ENCODE measurements at regions not wholly inside any gene's neighbourhood (a gene's known extent, or its start where the extent isn't known, plus 50 kb on each side); places are given as distances from the start of the nearest gene placed in this dataset.

DNA sequence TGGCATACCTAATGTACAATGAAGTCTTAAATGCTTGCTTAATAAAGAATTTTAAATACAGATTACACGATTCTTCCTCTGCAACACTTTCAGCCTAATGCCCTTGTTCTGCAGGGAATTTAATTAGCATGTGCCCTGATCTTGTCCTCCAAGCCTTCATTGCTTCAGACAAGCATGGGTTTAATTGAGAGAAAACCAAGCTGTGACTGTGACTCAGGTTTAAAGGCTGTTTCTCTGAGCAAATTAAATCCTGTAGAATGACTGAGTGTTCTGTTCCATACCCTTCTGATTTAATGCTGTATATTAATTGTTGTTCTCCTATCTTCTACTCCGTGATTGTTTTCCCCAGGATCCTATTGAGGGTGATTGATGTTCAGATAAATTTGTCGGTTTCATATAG is 269.0 kb upstream of the PRMT6 start:
- H2BK15ac ChIP-seq (ENCODE audit: low read length) = no peak overlapping the region
- H2BK120ac ChIP-seq (ENCODE audit: low read depth, low read length) = no peak overlapping the region
- no peak overlapping the region for H3K14ac ChIP-seq (ENCODE audit: low read length)
- no peak overlapping the region for H3K4me2 ChIP-seq (ENCODE audit: insufficient read depth, low read length, poor library complexity, severe bottlenecking)
- no peaks in the 10 kb centered on the region for H3K9me3 ChIP-seq (replicated peaks in 1 of 2; ENCODE audit: control insufficient read depth in 2 of 2, insufficient read depth in 1 of 2, low read depth in 1 of 2, low read length in 2 of 2)
- H3K18ac ChIP-seq (ENCODE audit: low read length) = no peak overlapping the region
- H3K4me1 ChIP-seq (ENCODE audit: control insufficient read depth in 2 of 2, insufficient read depth in 1 of 2, low read depth in 1 of 2, low read length in 2 of 2) = no peaks in the 10 kb centered on the region
- H2AK5ac ChIP-seq (ENCODE audit: low read depth, low read length) = no peak overlapping the region
- H4K91ac ChIP-seq (ENCODE audit: low read depth, low read length, poor library complexity) = no peak overlapping the region
- no peak overlapping the region for H3K9ac ChIP-seq (ENCODE audit: low read depth, low read length, poor library complexity)
- no peak overlapping the region for H2AFZ ChIP-seq (ENCODE audit: low read length)
- WGBS, 2 donors (ENCODE audit: extremely low coverage in 2 of 2, insufficient read length in 2 of 2, insufficient replicate concordance in 1 of 2) = no CpG with 5 or more reads among the region's 3 CpGs
- no peak overlapping the region for H2BK5ac ChIP-seq (ENCODE audit: low read length)
- no peak overlapping the region for H4K8ac ChIP-seq (ENCODE audit: low read depth, low read length)
- no peak overlapping the region for H3K4me3 ChIP-seq (ENCODE audit: low read length in 2 of 2)
- H3K4ac ChIP-seq (ENCODE audit: low read length) = no peak overlapping the region
- no peak overlapping the region for H3K27ac ChIP-seq (replicated peaks; ENCODE audit: low read length)
- H3K27me3 ChIP-seq (ENCODE audit: control insufficient read depth in 3 of 3, insufficient read depth in 3 of 3, low read depth in 1 of 3, low read length in 3 of 3) = no peaks in the 10 kb centered on the region
- DNase-seq (ENCODE audit: low spot score) = no peak
- H3K23ac ChIP-seq (ENCODE audit: low read depth, low read length, poor library complexity) = no peak overlapping the region
- H2BK12ac ChIP-seq (ENCODE audit: low read length) = no peak overlapping the region
- no peaks in the 10 kb centered on the region for H3K79me1 ChIP-seq (ENCODE audit: low read depth, low read length)
- H3K36me3 ChIP-seq (replicated peaks in 1 of 2; ENCODE audit: control insufficient read depth in 2 of 2, insufficient read depth in 2 of 2, low read length in 2 of 2) = no peaks in the 10 kb centered on the region

DNA sequence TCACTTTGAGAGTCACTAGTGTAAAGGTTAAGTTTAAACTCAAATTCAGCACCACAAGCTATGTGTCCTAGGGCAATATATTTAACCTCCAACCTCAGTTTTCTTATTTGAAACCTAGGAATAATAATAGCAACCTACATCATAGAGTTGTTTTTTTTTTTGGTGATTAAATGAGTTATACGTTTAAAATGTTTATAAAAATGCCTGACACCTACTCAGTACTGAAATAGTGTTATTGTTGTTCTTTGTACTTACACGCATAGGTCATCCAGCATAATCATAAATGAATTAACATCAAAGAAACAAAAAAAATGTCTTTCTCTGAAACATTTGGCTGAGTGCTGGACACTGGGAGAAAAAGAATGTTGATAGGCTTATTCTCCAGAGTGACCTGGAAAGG is 266.8 kb upstream of the PRMT6 start:
- no peak overlapping the region for H3K18ac ChIP-seq (ENCODE audit: low read length)
- no CpG with 5 or more reads among the region's 2 CpGs for WGBS, 2 donors (ENCODE audit: extremely low coverage in 2 of 2, insufficient read length in 2 of 2, insufficient replicate concordance in 1 of 2)
- H3K79me1 ChIP-seq (ENCODE audit: low read depth, low read length) = no peaks in the 10 kb centered on the region
- H3K36me3 ChIP-seq (replicated peaks in 1 of 2; ENCODE audit: control insufficient read depth in 2 of 2, insufficient read depth in 2 of 2, low read length in 2 of 2) = no peaks in the 10 kb centered on the region
- H4K8ac ChIP-seq (ENCODE audit: low read depth, low read length) = no peak overlapping the region
- no peak for DNase-seq (ENCODE audit: low spot score)
- H3K27ac ChIP-seq (replicated peaks; ENCODE audit: low read length) = no peak overlapping the region
- no peak overlapping the region for H2BK5ac ChIP-seq (ENCODE audit: low read length)
- no peak overlapping the region for H3K4me2 ChIP-seq (ENCODE audit: insufficient read depth, low read length, poor library complexity, severe bottlenecking)
- H2AK5ac ChIP-seq (ENCODE audit: low read depth, low read length) = no peak overlapping the region
- no peak overlapping the region for H3K4me3 ChIP-seq (ENCODE audit: low read length in 2 of 2)
- H4K91ac ChIP-seq (ENCODE audit: low read depth, low read length, poor library complexity) = no peak overlapping the region
- no peak overlapping the region for H2BK120ac ChIP-seq (ENCODE audit: low read depth, low read length)
- no peak overlapping the region for H3K23ac ChIP-seq (ENCODE audit: low read depth, low read length, poor library complexity)
- H3K27me3 ChIP-seq (ENCODE audit: control insufficient read depth in 3 of 3, insufficient read depth in 3 of 3, low read depth in 1 of 3, low read length in 3 of 3) = no peaks in the 10 kb centered on the region
- H2BK12ac ChIP-seq (ENCODE audit: low read length) = no peak overlapping the region
- H3K9me3 ChIP-seq (replicated peaks in 1 of 2; ENCODE audit: control insufficient read depth in 2 of 2, insufficient read depth in 1 of 2, low read depth in 1 of 2, low read length in 2 of 2) = no peaks in the 10 kb centered on the region
- H3K14ac ChIP-seq (ENCODE audit: low read length) = no peak overlapping the region
- no peaks in the 10 kb centered on the region for H3K4me1 ChIP-seq (ENCODE audit: control insufficient read depth in 2 of 2, insufficient read depth in 1 of 2, low read depth in 1 of 2, low read length in 2 of 2)
- no peak overlapping the region for H2BK15ac ChIP-seq (ENCODE audit: low read length)
- H3K9ac ChIP-seq (ENCODE audit: low read depth, low read length, poor library complexity) = no peak overlapping the region
- H3K4ac ChIP-seq (ENCODE audit: low read length) = no peak overlapping the region
- H2AFZ ChIP-seq (ENCODE audit: low read length) = no peak overlapping the region

DNA sequence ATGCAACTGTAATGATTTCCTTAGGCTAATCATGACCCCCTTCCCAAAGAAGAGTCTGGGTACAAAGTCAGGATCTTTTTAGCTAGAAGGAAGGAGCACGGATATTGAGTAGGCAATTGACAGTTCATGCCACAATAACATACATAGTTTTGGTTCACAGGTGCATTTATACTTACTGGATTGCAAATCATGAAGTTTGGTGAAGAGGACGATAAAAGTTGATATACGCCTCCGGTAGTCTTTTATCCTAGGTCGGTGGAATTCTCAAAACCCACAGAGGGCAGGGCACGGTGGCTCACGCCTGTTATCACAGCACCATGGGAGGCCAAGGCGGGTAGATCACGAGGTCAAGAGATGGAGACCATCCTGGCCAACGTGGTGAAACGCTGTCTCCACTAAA is 265.4 kb upstream of the PRMT6 start:
- no CpG with 5 or more reads among the region's 11 CpGs for WGBS, 2 donors (ENCODE audit: extremely low coverage in 2 of 2, insufficient read length in 2 of 2, insufficient replicate concordance in 1 of 2)
- no peak overlapping the region for H3K4me2 ChIP-seq (ENCODE audit: insufficient read depth, low read length, poor library complexity, severe bottlenecking)
- no peak overlapping the region for H3K4me3 ChIP-seq (ENCODE audit: low read length in 2 of 2)
- H3K79me1 ChIP-seq (ENCODE audit: low read depth, low read length) = no peaks in the 10 kb centered on the region
- no peaks in the 10 kb centered on the region for H3K36me3 ChIP-seq (replicated peaks in 1 of 2; ENCODE audit: control insufficient read depth in 2 of 2, insufficient read depth in 2 of 2, low read length in 2 of 2)
- no peaks in the 10 kb centered on the region for H3K9me3 ChIP-seq (replicated peaks in 1 of 2; ENCODE audit: control insufficient read depth in 2 of 2, insufficient read depth in 1 of 2, low read depth in 1 of 2, low read length in 2 of 2)
- H3K27ac ChIP-seq (replicated peaks; ENCODE audit: low read length) = no peak overlapping the region
- H2BK12ac ChIP-seq (ENCODE audit: low read length) = no peak overlapping the region
- H2AK5ac ChIP-seq (ENCODE audit: low read depth, low read length) = no peak overlapping the region
- no peak overlapping the region for H4K91ac ChIP-seq (ENCODE audit: low read depth, low read length, poor library complexity)
- H3K14ac ChIP-seq (ENCODE audit: low read length) = no peak overlapping the region
- no peak overlapping the region for H2BK120ac ChIP-seq (ENCODE audit: low read depth, low read length)
- no peak overlapping the region for H4K8ac ChIP-seq (ENCODE audit: low read depth, low read length)
- H3K4ac ChIP-seq (ENCODE audit: low read length) = no peak overlapping the region
- DNase-seq (ENCODE audit: low spot score) = no peak
- H3K27me3 ChIP-seq (ENCODE audit: control insufficient read depth in 3 of 3, insufficient read depth in 3 of 3, low read depth in 1 of 3, low read length in 3 of 3) = no peaks in the 10 kb centered on the region
- no peak overlapping the region for H3K23ac ChIP-seq (ENCODE audit: low read depth, low read length, poor library complexity)
- no peak overlapping the region for H3K9ac ChIP-seq (ENCODE audit: low read depth, low read length, poor library complexity)
- H2BK5ac ChIP-seq (ENCODE audit: low read length) = no peak overlapping the region
- no peak overlapping the region for H3K18ac ChIP-seq (ENCODE audit: low read length)
- no peak overlapping the region for H2BK15ac ChIP-seq (ENCODE audit: low read length)
- H3K4me1 ChIP-seq (ENCODE audit: control insufficient read depth in 2 of 2, insufficient read depth in 1 of 2, low read depth in 1 of 2, low read length in 2 of 2) = no peaks in the 10 kb centered on the region
- H2AFZ ChIP-seq (ENCODE audit: low read length) = no peak overlapping the region

DNA sequence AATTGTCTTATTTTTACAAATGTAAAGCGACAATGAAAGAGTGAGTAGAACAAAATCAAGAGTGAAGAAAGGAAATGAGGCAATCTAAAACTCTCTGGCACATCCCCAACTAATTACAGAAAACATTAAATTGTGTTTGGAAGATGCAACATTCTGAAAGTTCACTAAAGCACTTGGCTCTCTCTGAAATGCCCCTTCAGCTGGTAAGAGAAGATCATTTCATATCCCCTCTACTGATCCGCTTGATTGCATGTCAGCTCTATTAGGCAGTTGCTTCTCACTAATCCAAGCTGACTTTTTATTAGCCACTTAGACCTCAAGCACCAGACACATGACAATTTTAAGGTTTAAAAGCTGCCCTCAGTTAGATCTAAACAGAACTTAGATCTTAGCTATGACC is 262.8 kb upstream of the PRMT6 start:
- Histone ChIP-seq H3K27me3 (ENCODE audit: control insufficient read depth in 3 of 3, insufficient read depth in 3 of 3, low read depth in 1 of 3, low read length in 3 of 3) (no peaks in the 10 kb centered on the region), H3K79me1 (ENCODE audit: low read depth, low read length) (no peaks in the 10 kb centered on the region), H2AFZ (ENCODE audit: low read length) (no peak overlapping the region), H2BK5ac (ENCODE audit: low read length) (no peak overlapping the region), H3K4ac (ENCODE audit: low read length) (no peak overlapping the region), H2BK12ac (ENCODE audit: low read length) (no peak overlapping the region), H3K4me1 (ENCODE audit: control insufficient read depth in 2 of 2, insufficient read depth in 1 of 2, low read depth in 1 of 2, low read length in 2 of 2) (no peaks in the 10 kb centered on the region), H3K23ac (ENCODE audit: low read depth, low read length, poor library complexity) (no peak overlapping the region), H3K36me3 (replicated peaks in 1 of 2; ENCODE audit: control insufficient read depth in 2 of 2, insufficient read depth in 2 of 2, low read length in 2 of 2) (no peaks in the 10 kb centered on the region), H2BK15ac (ENCODE audit: low read length) (no peak overlapping the region), H4K8ac (ENCODE audit: low read depth, low read length) (no peak overlapping the region), H3K27ac (replicated peaks; ENCODE audit: low read length) (no peak overlapping the region), H2BK120ac (ENCODE audit: low read depth, low read length) (no peak overlapping the region), H4K91ac (ENCODE audit: low read depth, low read length, poor library complexity) (no peak overlapping the region), H3K18ac (ENCODE audit: low read length) (no peak overlapping the region), H3K4me3 (ENCODE audit: low read length in 2 of 2) (no peak overlapping the region), H2AK5ac (ENCODE audit: low read depth, low read length) (no peak overlapping the region), H3K4me2 (ENCODE audit: insufficient read depth, low read length, poor library complexity, severe bottlenecking) (no peak overlapping the region), H3K14ac (ENCODE audit: low read length) (no peak overlapping the region), H3K9me3 (replicated peaks in 1 of 2; ENCODE audit: control insufficient read depth in 2 of 2, insufficient read depth in 1 of 2, low read depth in 1 of 2, low read length in 2 of 2) (no peaks in the 10 kb centered on the region), H3K9ac (ENCODE audit: low read depth, low read length, poor library complexity) (no peak overlapping the region)
- DNase-seq (ENCODE audit: low spot score) = no peak
- no CpG with 5 or more reads among the region's 2 CpGs for WGBS, 2 donors (ENCODE audit: extremely low coverage in 2 of 2, insufficient read length in 2 of 2, insufficient replicate concordance in 1 of 2)
